Naive thymus-derived CD8-positive, alpha-beta T cell (primary cell): ENCODE measurements at regions not wholly inside any gene's neighbourhood (a gene's known extent, or its start where the extent isn't known, plus 50 kb on each side); places are given as distances from the start of the nearest gene placed in this dataset.

Source experiments
- ATAC-seq, 2 donors: fragments of 150-1000 bp; cut with Tn5 transposase in 1 of 2; sonication (Bioruptor Pico), chemical (Tn5 transposase) in 1 of 2; 1 replicate in 1 of 2; 2 replicates in 1 of 2; pipeline ENCODE4 v1.10.0; 2021; ENCODE audit warnings: mild to moderate bottlenecking in 2 of 2, moderate library complexity in 2 of 2
- POLR2A ChIA-PET: fragments of 350-600 bp; sonication (Branson Sonifier 250); formaldehyde crosslinking; loops from one replicate; lab custom pipeline; 2021; ENCODE audit warnings: antibody characterized with exemption; lab: Charles Lee
- DNase-seq, 10 donors: peaks; one replicate each; pipeline versions ENCODE4 v3.0.0 to v3.0.0-alpha.2; 2020 to 2022
- H3K27ac Mint-ChIP-seq, 10 donors: one replicate each; pipeline ENCODE4 v1.8.0; 2020 to 2022; ENCODE audit warnings: mild to moderate bottlenecking in 10 of 10, mixed read lengths in 10 of 10, moderate library complexity in 4 of 10, inconsistent platforms in 1 of 10
- H3K27me3 Mint-ChIP-seq, 5 donors: one replicate each; pipeline ENCODE4 v1.8.0; 2021 to 2022; ENCODE audit warnings: mixed read lengths in 5 of 5
- H3K36me3 Mint-ChIP-seq, 3 donors: one replicate each; pipeline ENCODE4 v1.8.0; 2020 to 2022; ENCODE audit warnings: mixed read lengths in 3 of 3, mild to moderate bottlenecking in 2 of 3, inconsistent platforms in 1 of 3
- H3K4me1 Mint-ChIP-seq, 4 donors: one replicate each; pipeline ENCODE4 v1.8.0; 2021 to 2022; ENCODE audit warnings: mixed read lengths in 4 of 4
- H3K4me3 Mint-ChIP-seq, 10 donors: one replicate each; pipeline ENCODE4 v1.8.0; 2020 to 2022; ENCODE audit warnings: mild to moderate bottlenecking in 10 of 10, mixed read lengths in 10 of 10, moderate library complexity in 6 of 10, inconsistent platforms in 1 of 10
- H3K9me3 Mint-ChIP-seq, 9 donors: one replicate each; pipeline ENCODE4 v1.8.0; 2020 to 2022; ENCODE audit warnings: mixed read lengths in 9 of 9, mild to moderate bottlenecking in 3 of 9, inconsistent platforms in 1 of 9, moderate library complexity in 1 of 9

DNA sequence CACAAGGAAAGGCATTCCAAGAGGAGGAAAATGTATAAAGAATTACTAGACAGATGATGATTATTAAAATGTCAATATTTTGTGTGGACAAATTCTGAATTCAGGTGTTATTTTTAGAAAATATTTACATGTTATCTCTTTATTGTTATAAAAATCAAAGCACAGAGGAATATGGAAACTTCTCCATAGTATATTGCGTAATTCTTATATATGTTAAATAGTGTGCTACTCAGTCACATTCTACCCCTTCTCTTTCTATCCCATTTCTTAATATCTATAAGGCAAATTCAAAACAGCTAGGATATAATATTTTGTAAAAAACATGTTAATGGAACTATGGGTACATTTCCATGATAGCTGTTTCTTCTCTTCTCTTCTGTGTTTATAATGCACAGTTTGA, 546.8 kb upstream of the FTMT start:
- DNase-seq (no peak), ATAC-seq (no peak)
- no peak overlapping the region for H3K27ac Mint-ChIP-seq
- POLR2A ChIA-PET: no interaction called here
- H3K27me3 Mint-ChIP-seq: no peaks in the 10 kb centered on the region
- H3K36me3 Mint-ChIP-seq: no peaks in the 10 kb centered on the region
- no peaks in the 10 kb centered on the region for H3K4me1 Mint-ChIP-seq
- H3K4me3 Mint-ChIP-seq: no peak overlapping the region
- peaks cover 0 to 13% (median 0%) of the 10 kb centered on the region in 9 donors for H3K9me3 Mint-ChIP-seq

- DNase-seq (no peak), ATAC-seq (no peak)
- peaks cover 0 to 51% (median 8%) of the 10 kb centered on the region in 9 donors for H3K9me3 Mint-ChIP-seq
- POLR2A ChIA-PET: no interaction called here
- no peak overlapping the region for H3K27ac Mint-ChIP-seq
- no peak overlapping the region for H3K4me3 Mint-ChIP-seq
- no peaks in the 10 kb centered on the region for H3K4me1 Mint-ChIP-seq
- H3K36me3 Mint-ChIP-seq: no peaks in the 10 kb centered on the region
- H3K27me3 Mint-ChIP-seq: no peaks in the 10 kb centered on the region
Observed at GRCh38 chr5:121313886-121314285, 537.8 kb upstream of the FTMT start.

GRCh38 chr5:121315786-121316185, 535.9 kb upstream of the FTMT start:
- no peak for ATAC-seq
- Mint-ChIP-seq H3K36me3 (no peaks in the 10 kb centered on the region), H3K4me3 (no peak overlapping the region), H3K9me3 (peaks cover 5 to 45% (median 14%) of the 10 kb centered on the region in 9 donors), H3K27me3 (no peaks in the 10 kb centered on the region), H3K4me1 (no peaks in the 10 kb centered on the region), H3K27ac (no peak overlapping the region)
- DNase-seq: no peak
- POLR2A ChIA-PET: no interaction called here

DNA sequence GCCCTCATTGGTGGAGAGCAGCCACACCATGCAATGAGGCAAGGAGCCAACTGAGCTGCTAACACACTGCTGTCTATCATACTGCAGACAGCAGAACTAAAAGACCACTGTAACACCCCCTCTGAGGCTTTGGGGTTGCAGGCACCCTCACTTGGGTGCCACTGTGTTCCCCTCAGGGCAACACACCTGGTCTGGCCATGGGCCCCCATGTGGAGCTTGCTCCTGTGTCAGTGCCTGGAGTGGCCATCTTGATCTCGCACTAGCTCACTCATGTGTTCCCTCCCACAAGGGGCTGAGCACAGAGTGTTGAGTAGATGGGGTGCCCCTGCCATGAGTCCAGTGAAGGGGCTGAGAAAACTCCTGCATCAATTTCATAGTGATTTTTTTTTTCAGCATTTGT, 532.4 kb upstream of the FTMT start:
- H3K27me3 Mint-ChIP-seq: no peaks in the 10 kb centered on the region
- H3K4me3 Mint-ChIP-seq: no peak overlapping the region
- no peak for ATAC-seq
- H3K9me3 Mint-ChIP-seq: peaks cover 5 to 41% (median 11%) of the 10 kb centered on the region in 9 donors
- POLR2A ChIA-PET: no interaction called here
- no peaks in the 10 kb centered on the region for H3K36me3 Mint-ChIP-seq
- no peak overlapping the region for H3K27ac Mint-ChIP-seq
- DNase-seq: peak in 1 of 10 donors; percentile 45
- no peaks in the 10 kb centered on the region for H3K4me1 Mint-ChIP-seq

DNA sequence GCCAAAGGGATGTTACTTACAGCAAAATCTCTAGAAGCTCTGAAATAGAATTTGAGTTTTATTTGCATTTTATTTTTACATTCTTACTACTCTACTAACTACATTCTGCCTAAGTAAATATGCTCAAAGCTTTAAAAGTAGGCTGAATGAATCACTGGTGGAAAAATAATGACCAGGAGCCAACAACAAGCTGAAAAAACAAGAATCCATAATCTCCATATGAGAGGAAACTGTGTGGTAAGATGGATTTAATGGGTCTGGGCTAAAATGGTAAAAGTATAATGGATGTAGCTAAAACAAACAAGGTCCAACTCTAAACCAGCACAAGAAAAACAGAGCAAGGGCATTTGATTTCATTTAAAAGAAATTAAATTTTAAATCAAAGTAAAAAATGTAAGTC, 525.8 kb upstream of the FTMT start:
- ATAC-seq: no peak
- H3K36me3 Mint-ChIP-seq: no peaks in the 10 kb centered on the region

GRCh38 chr5:121350181-121350930, 501.3 kb upstream of the FTMT start:
- H3K9me3 Mint-ChIP-seq: peaks cover 0 to 8% (median 0%) of the 10 kb centered on the region in 9 donors
- no peaks in the 10 kb centered on the region for H3K27me3 Mint-ChIP-seq
- ATAC-seq (no peak), DNase-seq (no peak)
- H3K27ac Mint-ChIP-seq: no peak overlapping the region
- H3K4me3 Mint-ChIP-seq: no peak overlapping the region
- POLR2A ChIA-PET: no interaction called here
- H3K4me1 Mint-ChIP-seq: no peaks in the 10 kb centered on the region
- H3K36me3 Mint-ChIP-seq: no peaks in the 10 kb centered on the region

More for the DNA sequence above, 525.8 kb upstream of the FTMT start:
- Mint-ChIP-seq H3K4me1 (no peaks in the 10 kb centered on the region), H3K4me3 (no peak overlapping the region), H3K27me3 (no peaks in the 10 kb centered on the region), H3K9me3 (peaks cover 0 to 7% (median 1%) of the 10 kb centered on the region in 9 donors), H3K27ac (no peak overlapping the region)
- POLR2A ChIA-PET: no interaction called here
- no peak for DNase-seq

GRCh38 chr5:121366515-121366914, 485.2 kb upstream of the FTMT start:
- no peak for DNase-seq
- Mint-ChIP-seq H3K4me1 (no peaks in the 10 kb centered on the region), H3K27me3 (no peaks in the 10 kb centered on the region), H3K4me3 (no peak overlapping the region), H3K27ac (no peak overlapping the region), H3K9me3 (peaks cover 0 to 9% (median 2%) of the 10 kb centered on the region in 9 donors), H3K36me3 (no peaks in the 10 kb centered on the region)
- POLR2A ChIA-PET: no interaction called here
- no peak for ATAC-seq

- DNase-seq (no peak), ATAC-seq (no peak)
- no peak overlapping the region for H3K27ac Mint-ChIP-seq
- POLR2A ChIA-PET: no interaction called here
- no peak overlapping the region for H3K4me3 Mint-ChIP-seq
- H3K9me3 Mint-ChIP-seq: peaks cover 0 to 11% (median 6%) of the 10 kb centered on the region in 9 donors
- no peaks in the 10 kb centered on the region for H3K27me3 Mint-ChIP-seq
- no peaks in the 10 kb centered on the region for H3K4me1 Mint-ChIP-seq
- no peaks in the 10 kb centered on the region for H3K36me3 Mint-ChIP-seq
Observed at GRCh38 chr5:121373371-121373770, 478.3 kb upstream of the FTMT start.

DNA sequence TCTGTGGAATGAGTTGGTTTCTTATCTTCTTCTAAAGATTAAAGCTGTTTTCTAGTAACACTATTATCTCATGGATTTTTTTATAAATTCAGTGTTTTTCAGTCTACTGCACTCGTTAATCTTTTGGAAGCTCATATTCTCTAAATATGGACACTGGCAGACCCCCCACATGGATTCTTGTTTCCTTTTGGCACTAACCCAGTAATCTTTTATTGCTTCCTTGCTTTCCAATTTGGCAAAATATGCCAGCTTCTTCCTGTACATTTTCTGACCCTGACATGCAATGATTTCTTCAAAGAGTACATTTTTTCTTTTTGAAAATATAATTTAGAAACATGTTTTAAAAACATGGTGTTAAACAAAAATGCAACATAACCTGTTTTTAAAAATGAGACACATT, 474.2 kb upstream of the FTMT start:
- H3K4me3 Mint-ChIP-seq: no peak overlapping the region
- POLR2A ChIA-PET: no interaction called here

DNA sequence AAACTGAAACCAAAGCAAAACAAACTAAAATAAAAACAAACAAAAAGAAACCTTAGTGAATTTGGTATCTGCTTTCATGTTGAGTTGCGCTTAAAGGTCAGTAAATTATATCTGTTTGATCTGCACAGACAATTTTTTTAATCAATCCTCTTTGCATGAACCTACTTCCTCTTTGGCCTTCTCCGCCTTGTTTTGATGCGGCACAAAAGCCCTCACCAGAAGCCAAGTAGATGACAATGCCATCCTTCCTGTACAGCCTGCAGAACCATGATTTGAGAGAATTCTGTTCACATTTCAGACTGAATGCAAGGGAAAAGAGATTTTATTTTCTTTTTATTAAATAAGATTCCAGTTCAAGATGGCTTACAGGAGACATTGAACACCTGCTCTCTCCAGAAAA, 473.6 kb upstream of the FTMT start:
- H3K36me3 Mint-ChIP-seq: no peaks in the 10 kb centered on the region
- DNase-seq (no peak), ATAC-seq (no peak)
- no peak overlapping the region for H3K27ac Mint-ChIP-seq
- H3K27me3 Mint-ChIP-seq: no peaks in the 10 kb centered on the region
- no peaks in the 10 kb centered on the region for H3K4me1 Mint-ChIP-seq
- no peak overlapping the region for H3K4me3 Mint-ChIP-seq
- H3K9me3 Mint-ChIP-seq: peaks cover 0 to 10% (median 2%) of the 10 kb centered on the region in 9 donors
- POLR2A ChIA-PET: no interaction called here

More for the DNA sequence above, 474.2 kb upstream of the FTMT start:
- DNase-seq (no peak), ATAC-seq (no peak)
- Mint-ChIP-seq H3K4me1 (no peaks in the 10 kb centered on the region), H3K27ac (no peak overlapping the region), H3K9me3 (peaks cover 0 to 10% (median 2%) of the 10 kb centered on the region in 9 donors), H3K36me3 (no peaks in the 10 kb centered on the region), H3K27me3 (no peaks in the 10 kb centered on the region)

GRCh38 chr5:121378559-121379359, 472.9 kb upstream of the FTMT start:
- POLR2A ChIA-PET: no interaction called here
- DNase-seq: no peak

GRCh38 chr5:121380066-121380465, 471.6 kb upstream of the FTMT start:
- POLR2A ChIA-PET: no interaction called here
- Mint-ChIP-seq H3K4me3 (no peak overlapping the region), H3K36me3 (no peaks in the 10 kb centered on the region), H3K9me3 (peaks cover 0 to 5% (median 0%) of the 10 kb centered on the region in 9 donors), H3K27me3 (no peaks in the 10 kb centered on the region), H3K4me1 (no peaks in the 10 kb centered on the region), H3K27ac (no peak overlapping the region)
- DNase-seq (no peak), ATAC-seq (no peak)

More at GRCh38 chr5:121378559-121379359, 472.9 kb upstream of the FTMT start:
- no peaks in the 10 kb centered on the region for H3K36me3 Mint-ChIP-seq
- H3K27ac Mint-ChIP-seq: no peak overlapping the region
- H3K4me1 Mint-ChIP-seq: no peaks in the 10 kb centered on the region
- H3K9me3 Mint-ChIP-seq: peaks cover 0 to 10% (median 2%) of the 10 kb centered on the region in 9 donors
- ATAC-seq: no peak
- H3K4me3 Mint-ChIP-seq: no peak overlapping the region
- H3K27me3 Mint-ChIP-seq: no peaks in the 10 kb centered on the region

GRCh38 chr5:121384359-121384758, 467.3 kb upstream of the FTMT start:
- Mint-ChIP-seq H3K4me3 (no peak overlapping the region), H3K27me3 (no peaks in the 10 kb centered on the region), H3K4me1 (no peaks in the 10 kb centered on the region), H3K9me3 (peaks cover 0 to under 1% (median 0%) of the 10 kb centered on the region in 9 donors), H3K27ac (no peak overlapping the region), H3K36me3 (no peaks in the 10 kb centered on the region)
- no peak for ATAC-seq
- DNase-seq: no peak
- POLR2A ChIA-PET: no interaction called here
